Smooth muscle cell (in vitro differentiated cells): ENCODE measurements at regions not wholly inside any gene's neighbourhood (a gene's known extent, or its start where the extent isn't known, plus 50 kb on each side); places are given as distances from the start of the nearest gene placed in this dataset.

Source experiments
- DNase-seq: peaks from one replicate; lab custom pipeline; 2025; ENCODE audit not compliant: unreplicated experiment; lab: John Stamatoyannopoulos, UW
- H2AFZ ChIP-seq: fragments of 200-600 bp; sonication (generic); 2 replicates; pipeline ENCODE4 v1.6.0; 2016; ENCODE audit warnings: antibody characterized with exemption, low read depth, mild to moderate bottlenecking
- H3F3A ChIP-seq: fragments of 200-600 bp; sonication (generic); 2 replicates; pipeline ENCODE4 v1.6.0; 2017; ENCODE audit warnings: antibody characterized with exemption, low read depth
- H3K27ac ChIP-seq: fragments of 200-600 bp; sonication (generic); 2 replicates; pipeline ENCODE4 v1.5.1; 2016; ENCODE audit warnings: low read depth, mild to moderate bottlenecking
- H3K27me3 ChIP-seq: fragments of 200-600 bp; sonication (generic); 2 replicates; pipeline ENCODE4 v1.6.1; 2016; ENCODE audit warnings: low read depth, mild to moderate bottlenecking
- H3K36me3 ChIP-seq: fragments of 200-600 bp; sonication (generic); 2 replicates; pipeline ENCODE4 v1.5.1; 2016; ENCODE audit warnings: low read depth
- H3K4me1 ChIP-seq: fragments of 200-600 bp; sonication (generic); 2 replicates; pipeline ENCODE4 v1.5.1; 2016; ENCODE audit warnings: low read depth
- H3K4me2 ChIP-seq: fragments of 200-600 bp; sonication (generic); 2 replicates; pipeline ENCODE4 v1.6.0; 2016; ENCODE audit warnings: mild to moderate bottlenecking
- H3K4me3 ChIP-seq: fragments of 200-600 bp; sonication (generic); 2 replicates; pipeline ENCODE4 v1.5.1; 2016; ENCODE audit warnings: mild to moderate bottlenecking
- H3K79me2 ChIP-seq: fragments of 200-600 bp; sonication (generic); 2 replicates; pipeline ENCODE4 v1.6.0; 2016; ENCODE audit warnings: low read depth, mild to moderate bottlenecking
- H3K9ac ChIP-seq: fragments of 200-600 bp; sonication (generic); 2 replicates; pipeline ENCODE4 v1.6.0; 2016; ENCODE audit warnings: low read depth
- H3K9me3 ChIP-seq: fragments of 200-600 bp; sonication (generic); replicated peaks from 2 replicates; pipeline ENCODE4 v1.5.1; 2016; ENCODE audit warnings: low read depth
- H4K20me1 ChIP-seq: fragments of 200-600 bp; sonication (generic); 2 replicates; pipeline ENCODE4 v1.6.0; 2016; ENCODE audit warnings: low read depth
- whole genome bisulfite sequencing: methylation state at CpG from one replicate; pipeline ENCODE4 v1.1.7; 2016; ENCODE audit warnings: low lambda C conversion rate; 5-methylcytosine and 5-hydroxymethylcytosine counted together
- TF ChIP-seq, protein P1 (sequence below): fragments of 200-600 bp; sonication (generic); IDR thresholded peaks from 2 replicates; pipeline ENCODE4 v1.5.1; 2017; ENCODE audit warnings: borderline replicate concordance, mild to moderate bottlenecking, antibody characterized with exemption; ENCODE audit not compliant: insufficient read depth, poor library complexity, severe bottlenecking

DNA sequence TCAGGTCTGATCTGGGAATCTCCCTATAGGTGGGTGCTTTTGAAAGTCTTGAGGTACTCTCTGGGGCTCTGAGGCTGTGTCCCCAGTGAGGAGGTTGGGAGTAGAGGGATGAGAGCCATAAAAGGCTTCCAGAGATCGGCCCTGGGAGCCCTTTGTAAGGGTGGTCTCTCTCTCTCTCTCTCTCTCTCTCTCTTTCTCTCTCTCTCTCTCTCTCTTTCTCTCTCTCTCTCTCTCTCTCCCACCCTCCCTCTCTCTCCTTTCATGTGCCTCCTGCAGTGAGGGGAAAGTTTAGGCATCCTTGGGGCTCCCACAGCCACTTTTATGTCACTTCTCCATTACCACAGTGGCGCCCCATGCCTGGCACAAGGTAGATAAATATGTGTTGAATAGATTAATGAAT lies 271.3 kb upstream of the N4BP1 start:
- no peaks in the 10 kb centered on the region for H3K79me2 ChIP-seq
- no peaks in the 10 kb centered on the region for H3K9me3 ChIP-seq
- 80% methylated on average over 2 of the region's 2 CpGs for WGBS
- H2AFZ ChIP-seq = no peak overlapping the region
- TF ChIP-seq, protein P1, sequence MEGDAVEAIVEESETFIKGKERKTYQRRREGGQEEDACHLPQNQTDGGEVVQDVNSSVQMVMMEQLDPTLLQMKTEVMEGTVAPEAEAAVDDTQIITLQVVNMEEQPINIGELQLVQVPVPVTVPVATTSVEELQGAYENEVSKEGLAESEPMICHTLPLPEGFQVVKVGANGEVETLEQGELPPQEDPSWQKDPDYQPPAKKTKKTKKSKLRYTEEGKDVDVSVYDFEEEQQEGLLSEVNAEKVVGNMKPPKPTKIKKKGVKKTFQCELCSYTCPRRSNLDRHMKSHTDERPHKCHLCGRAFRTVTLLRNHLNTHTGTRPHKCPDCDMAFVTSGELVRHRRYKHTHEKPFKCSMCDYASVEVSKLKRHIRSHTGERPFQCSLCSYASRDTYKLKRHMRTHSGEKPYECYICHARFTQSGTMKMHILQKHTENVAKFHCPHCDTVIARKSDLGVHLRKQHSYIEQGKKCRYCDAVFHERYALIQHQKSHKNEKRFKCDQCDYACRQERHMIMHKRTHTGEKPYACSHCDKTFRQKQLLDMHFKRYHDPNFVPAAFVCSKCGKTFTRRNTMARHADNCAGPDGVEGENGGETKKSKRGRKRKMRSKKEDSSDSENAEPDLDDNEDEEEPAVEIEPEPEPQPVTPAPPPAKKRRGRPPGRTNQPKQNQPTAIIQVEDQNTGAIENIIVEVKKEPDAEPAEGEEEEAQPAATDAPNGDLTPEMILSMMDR = no peak
- no peaks in the 10 kb centered on the region for H4K20me1 ChIP-seq
- no peak overlapping the region for H3K4me2 ChIP-seq
- H3K4me1 ChIP-seq = no peaks in the 10 kb centered on the region
- H3K9ac ChIP-seq = no peak overlapping the region
- no peak for DNase-seq
- H3K27ac ChIP-seq = no peak overlapping the region
- no peak overlapping the region for H3K4me3 ChIP-seq
- H3K27me3 ChIP-seq = no peaks in the 10 kb centered on the region
- no peaks in the 10 kb centered on the region for H3K36me3 ChIP-seq
- H3F3A ChIP-seq = no peaks in the 10 kb centered on the region

DNA sequence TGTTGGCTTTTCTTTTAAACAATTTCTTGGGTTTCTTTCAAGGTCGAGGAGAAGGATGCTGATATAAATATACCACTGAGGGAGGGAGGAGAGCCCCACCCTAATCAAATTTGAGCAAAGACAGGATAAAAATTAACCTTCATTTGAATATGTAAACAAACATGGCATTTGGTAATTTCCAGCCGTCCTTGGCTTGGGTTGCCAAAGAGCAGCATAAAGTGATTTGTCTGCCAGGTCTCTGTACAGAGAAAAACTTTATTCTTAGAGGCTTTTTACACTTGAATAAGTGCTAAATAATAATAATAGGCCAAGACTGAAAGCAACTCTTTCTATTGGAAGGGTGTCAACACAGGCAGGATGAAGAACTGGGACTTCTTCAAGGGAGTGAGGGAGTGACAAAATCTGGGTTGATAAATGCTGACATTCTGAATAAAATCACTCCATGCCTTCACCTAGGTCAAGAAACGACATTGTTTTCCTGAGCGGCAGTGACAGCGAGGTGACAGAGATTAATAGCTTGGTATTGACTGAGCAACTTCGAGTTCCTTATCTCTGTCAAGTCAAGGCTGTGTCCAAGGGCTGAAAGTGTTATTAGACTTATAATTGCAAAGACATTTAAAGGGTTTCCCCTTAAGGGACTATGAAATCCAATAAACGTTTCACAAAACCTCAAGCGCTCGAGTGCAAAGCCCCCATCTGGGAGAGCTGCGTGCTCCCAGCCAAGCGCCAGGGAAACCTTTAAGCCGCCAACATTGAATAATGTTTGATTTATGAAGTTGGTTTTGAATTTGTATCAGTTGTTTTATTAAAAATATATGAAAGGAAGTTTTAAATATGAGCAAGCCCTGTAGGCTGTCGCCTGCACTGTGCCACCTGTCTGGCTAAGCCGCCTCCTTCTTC lies 269.5 kb upstream of the N4BP1 start:
- H3K27ac ChIP-seq = no peak overlapping the region
- H4K20me1 ChIP-seq = no peaks in the 10 kb centered on the region
- TF ChIP-seq, protein P1 = no peak
- no peaks in the 10 kb centered on the region for H3K36me3 ChIP-seq
- no peaks in the 10 kb centered on the region for H3K4me1 ChIP-seq
- H3K4me3 ChIP-seq = no peak overlapping the region
- no peak overlapping the region for H3K9ac ChIP-seq
- H3K79me2 ChIP-seq = no peaks in the 10 kb centered on the region
- 84% methylated on average over 14 of the region's 14 CpGs for WGBS
- H3F3A ChIP-seq = no peaks in the 10 kb centered on the region
- DNase-seq = no peak
- no peaks in the 10 kb centered on the region for H3K9me3 ChIP-seq
- H3K27me3 ChIP-seq = no peaks in the 10 kb centered on the region
- H3K4me2 ChIP-seq = no peak overlapping the region
- no peak overlapping the region for H2AFZ ChIP-seq

DNA sequence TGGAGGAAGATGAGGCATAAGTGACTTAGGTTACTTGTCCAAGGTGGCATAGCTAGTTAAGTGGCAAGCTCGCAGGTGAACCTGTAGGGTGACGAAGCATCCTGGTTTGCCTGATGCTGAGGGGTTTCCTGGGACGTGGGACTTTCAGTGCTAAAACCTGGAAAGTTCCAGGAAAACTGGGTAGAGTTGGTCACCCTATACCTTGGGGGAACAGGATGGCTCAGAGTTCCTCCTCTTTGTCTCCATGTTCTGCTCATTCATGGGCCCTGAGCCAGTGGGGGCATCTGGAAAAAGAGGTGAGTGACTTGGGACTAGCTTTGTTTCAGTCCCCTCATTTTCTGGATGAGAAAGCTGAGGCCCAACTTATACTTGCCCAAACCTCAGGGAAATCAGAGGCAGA lies 268.0 kb upstream of the N4BP1 start:
- 83% methylated on average over 3 of the region's 3 CpGs for WGBS
- no peaks in the 10 kb centered on the region for H3K4me1 ChIP-seq
- no peak overlapping the region for H3K4me3 ChIP-seq
- H3F3A ChIP-seq = no peaks in the 10 kb centered on the region
- H2AFZ ChIP-seq = no peak overlapping the region
- TF ChIP-seq, protein P1 = no peak
- no peaks in the 10 kb centered on the region for H3K27me3 ChIP-seq
- H3K4me2 ChIP-seq = no peak overlapping the region
- no peaks in the 10 kb centered on the region for H3K79me2 ChIP-seq
- H3K9ac ChIP-seq = no peak overlapping the region
- H4K20me1 ChIP-seq = no peaks in the 10 kb centered on the region
- no peaks in the 10 kb centered on the region for H3K36me3 ChIP-seq
- no peaks in the 10 kb centered on the region for H3K9me3 ChIP-seq
- no peak overlapping the region for H3K27ac ChIP-seq
- no peak for DNase-seq

GRCh38 chr16:48870141-48870540 lies 260.2 kb upstream of the N4BP1 start:
- H3K4me2 ChIP-seq = no peak overlapping the region
- no peaks in the 10 kb centered on the region for H4K20me1 ChIP-seq
- H3K27me3 ChIP-seq = no peaks in the 10 kb centered on the region
- H3K36me3 ChIP-seq = no peaks in the 10 kb centered on the region
- H3K27ac ChIP-seq = no peak overlapping the region
- no peaks in the 10 kb centered on the region for H3K4me1 ChIP-seq
- H3K4me3 ChIP-seq = no peak overlapping the region
- WGBS = 77% methylated on average over 2 of the region's 2 CpGs
- H3K79me2 ChIP-seq = no peaks in the 10 kb centered on the region
- H3K9me3 ChIP-seq = no peaks in the 10 kb centered on the region
- H3F3A ChIP-seq = no peaks in the 10 kb centered on the region
- no peak for DNase-seq
- TF ChIP-seq, protein P1 = no peak
- no peak overlapping the region for H2AFZ ChIP-seq
- H3K9ac ChIP-seq = no peak overlapping the region
